Caco-2 (cell line): ENCODE measurements at regions not wholly inside any gene's neighbourhood (a gene's known extent, or its start where the extent isn't known, plus 50 kb on each side); places are given as distances from the start of the nearest gene placed in this dataset.

ENCODE experiments used
- BruUV-seq: library from RNA; stranded (reverse); fragments of 400-500 nt; replicated peaks from 2 replicates; lab custom pipeline; 2021; lab: Mats Ljungman, UMichigan
- CTCF ChIA-PET: fragments of 300-600 bp; sonication (Branson Sonifier 250); formaldehyde crosslinking; loops from one replicate; lab custom pipeline; 2022; ENCODE audit warnings: antibody characterized with exemption; lab: Charles Lee
- POLR2A ChIA-PET: fragments of 300-600 bp; sonication (Branson Sonifier 250); formaldehyde crosslinking; loops from one replicate; lab custom pipeline; 2022; ENCODE audit warnings: antibody characterized with exemption; lab: Charles Lee
- DNase-seq, 2 experiments: peaks; one replicate each; pipeline versions ENCODE4 v3.0.0 to v3.0.0-alpha.2; 2020 to 2022
- H3K27me3 ChIP-seq: replicated peaks from 2 replicates; pipeline ENCODE4 v1.6.0; 2011; ENCODE audit warnings: low read length; ENCODE audit not compliant: control insufficient read depth, insufficient read depth
- H3K36me3 ChIP-seq: 2 replicates; pipeline ENCODE4 v1.5.1; 2011; ENCODE audit warnings: low read length; ENCODE audit not compliant: control insufficient read depth, insufficient read depth
- H3K4me1 ChIP-seq: fragments of 250-450 bp; sonication (Bioruptor Pico); 2 replicates; pipeline ENCODE4 v1.5.1; 2020; ENCODE audit warnings: mild to moderate bottlenecking
- H3K4me3 ChIP-seq: 2 replicates; pipeline ENCODE4 v1.5.1; 2011; ENCODE audit warnings: low read depth, mild to moderate bottlenecking, control low read depth, low read length
- H3K9me3 ChIP-seq: fragments of 250-450 bp; sonication (Bioruptor Pico); 2 replicates; pipeline ENCODE4 v1.5.1; 2020; ENCODE audit warnings: mild to moderate bottlenecking, moderate library complexity
- H3K27ac Mint-ChIP-seq: one replicate; pipeline ENCODE4 v1.8.0; 2022; ENCODE audit warnings: mixed read lengths; ENCODE audit not compliant: unreplicated experiment
- H3K27me3 Mint-ChIP-seq: one replicate; pipeline ENCODE4 v1.8.0; 2022; ENCODE audit warnings: mixed read lengths; ENCODE audit not compliant: insufficient read depth, unreplicated experiment
- H3K36me3 Mint-ChIP-seq: one replicate; pipeline ENCODE4 v1.8.0; 2022; ENCODE audit warnings: mild to moderate bottlenecking, mixed read lengths; ENCODE audit not compliant: insufficient read depth, unreplicated experiment
- H3K4me1 Mint-ChIP-seq: one replicate; pipeline ENCODE4 v1.8.0; 2022; ENCODE audit warnings: low read depth, mixed read lengths; ENCODE audit not compliant: unreplicated experiment
- H3K4me3 Mint-ChIP-seq: one replicate; pipeline ENCODE4 v1.8.0; 2022; ENCODE audit warnings: mild to moderate bottlenecking, moderate library complexity, mixed read lengths; ENCODE audit not compliant: unreplicated experiment
- H3K9me3 Mint-ChIP-seq: one replicate; pipeline ENCODE4 v1.8.0; 2022; ENCODE audit warnings: mixed read lengths; ENCODE audit not compliant: unreplicated experiment
- intact Hi-C: fragments of 100-400 bp; cut with micrococcal nuclease; formaldehyde crosslinking; loops from one replicate; pipeline ENCODE4 v1.10.0; 2022; ENCODE audit not compliant: unreplicated experiment
- TF ChIP-seq, protein P1 (sequence below), 2 experiments: fragments of 200-600 bp in 1 of 2; IDR thresholded peaks; 1 replicate in 1 of 2; 2 replicates in 1 of 2; pipeline versions ENCODE4 v1.5.1 to v1.8.0; 2011 to 2022; ENCODE audit warnings: antibody characterized with exemption in 1 of 2, control low read depth in 1 of 2, inconsistent platforms in 1 of 2, low read depth in 1 of 2, low read length in 1 of 2, mild to moderate bottlenecking in 1 of 2, moderate library complexity in 1 of 2; ENCODE audit not compliant: insufficient read depth in 1 of 2, severe bottlenecking in 1 of 2, unreplicated experiment in 1 of 2

- DNase-seq: no peak
- TF ChIP-seq, protein P1, sequence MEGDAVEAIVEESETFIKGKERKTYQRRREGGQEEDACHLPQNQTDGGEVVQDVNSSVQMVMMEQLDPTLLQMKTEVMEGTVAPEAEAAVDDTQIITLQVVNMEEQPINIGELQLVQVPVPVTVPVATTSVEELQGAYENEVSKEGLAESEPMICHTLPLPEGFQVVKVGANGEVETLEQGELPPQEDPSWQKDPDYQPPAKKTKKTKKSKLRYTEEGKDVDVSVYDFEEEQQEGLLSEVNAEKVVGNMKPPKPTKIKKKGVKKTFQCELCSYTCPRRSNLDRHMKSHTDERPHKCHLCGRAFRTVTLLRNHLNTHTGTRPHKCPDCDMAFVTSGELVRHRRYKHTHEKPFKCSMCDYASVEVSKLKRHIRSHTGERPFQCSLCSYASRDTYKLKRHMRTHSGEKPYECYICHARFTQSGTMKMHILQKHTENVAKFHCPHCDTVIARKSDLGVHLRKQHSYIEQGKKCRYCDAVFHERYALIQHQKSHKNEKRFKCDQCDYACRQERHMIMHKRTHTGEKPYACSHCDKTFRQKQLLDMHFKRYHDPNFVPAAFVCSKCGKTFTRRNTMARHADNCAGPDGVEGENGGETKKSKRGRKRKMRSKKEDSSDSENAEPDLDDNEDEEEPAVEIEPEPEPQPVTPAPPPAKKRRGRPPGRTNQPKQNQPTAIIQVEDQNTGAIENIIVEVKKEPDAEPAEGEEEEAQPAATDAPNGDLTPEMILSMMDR (IDR thresholded peaks at IDR 0.05; ENCODE audit: insufficient read depth in 1 of 2, low read depth in 1 of 2, low read length in 1 of 2, severe bottlenecking in 1 of 2, unreplicated experiment in 1 of 2): no peak
- Mint-ChIP-seq H3K4me1 (no peaks in the 10 kb centered on the region), H3K36me3 (no peaks in the 10 kb centered on the region), H3K27me3 (no peaks in the 10 kb centered on the region), H3K4me3 (no peak overlapping the region), H3K9me3 (no peaks in the 10 kb centered on the region), H3K27ac (no peak overlapping the region)
- ChIA-PET POLR2A (no interaction called here), CTCF (no interaction called here)
- Histone ChIP-seq H3K36me3 (no peaks in the 10 kb centered on the region), H3K4me1 (no peaks in the 10 kb centered on the region), H3K27me3 (no peaks in the 10 kb centered on the region), H3K9me3 (no peaks in the 10 kb centered on the region), H3K4me3 (no peak overlapping the region)
- no TSS peak for BruUV-seq
- intact Hi-C loops: no loop called here
Observed at GRCh38 chr19:29029268-29029958, 183.5 kb downstream of the UQCRFS1 start.

GRCh38 chr19:29022599-29022998, 190.4 kb downstream of the UQCRFS1 start:
- no peak overlapping the region for H3K4me3 Mint-ChIP-seq
- H3K27me3 Mint-ChIP-seq: peaks cover 2% of the 10 kb centered on the region
- no peaks in the 10 kb centered on the region for H3K9me3 Mint-ChIP-seq
- no peaks in the 10 kb centered on the region for H3K27me3 ChIP-seq
- no peaks in the 10 kb centered on the region for H3K36me3 Mint-ChIP-seq
- H3K9me3 ChIP-seq: no peaks in the 10 kb centered on the region
- intact Hi-C loops: no loop called here
- ChIA-PET POLR2A (no interaction called here), CTCF (no interaction called here)
- H3K4me3 ChIP-seq: no peak overlapping the region
- H3K36me3 ChIP-seq: no peaks in the 10 kb centered on the region
- DNase-seq: no peak
- H3K27ac Mint-ChIP-seq: no peak overlapping the region
- TF ChIP-seq, protein P1 (IDR thresholded peaks at IDR 0.05; ENCODE audit: insufficient read depth in 1 of 2, low read depth in 1 of 2, low read length in 1 of 2, severe bottlenecking in 1 of 2, unreplicated experiment in 1 of 2): no peak
- BruUV-seq: no TSS peak
- H3K4me1 Mint-ChIP-seq: no peaks in the 10 kb centered on the region
- H3K4me1 ChIP-seq: no peaks in the 10 kb centered on the region

DNA sequence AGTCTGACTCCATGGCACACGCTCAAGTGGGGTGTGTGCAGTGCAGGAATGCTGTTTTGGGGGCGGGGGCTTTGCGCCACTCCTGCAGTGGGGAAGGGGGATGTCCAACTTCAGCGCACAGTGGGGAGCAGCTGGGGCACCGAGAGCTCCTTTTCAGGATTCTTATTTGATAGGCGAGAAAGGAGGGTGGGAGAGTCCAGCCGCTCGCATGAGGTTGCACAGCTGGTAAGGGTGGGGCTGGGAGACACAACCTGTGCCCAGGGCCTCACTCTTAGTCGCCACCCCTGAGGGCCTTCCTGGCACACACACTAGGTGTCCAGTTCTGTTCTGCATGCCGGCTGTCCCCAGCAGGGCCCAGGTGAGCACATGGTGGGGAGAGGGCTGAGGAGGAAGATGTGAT, 190.8 kb downstream of the UQCRFS1 start:
- no TSS peak for BruUV-seq
- no peak overlapping the region for H3K4me3 Mint-ChIP-seq
- Histone ChIP-seq H3K4me1 (no peaks in the 10 kb centered on the region), H3K4me3 (no peak overlapping the region), H3K9me3 (no peaks in the 10 kb centered on the region), H3K27me3 (no peaks in the 10 kb centered on the region), H3K36me3 (no peaks in the 10 kb centered on the region)
- H3K27ac Mint-ChIP-seq: no peak overlapping the region
- H3K27me3 Mint-ChIP-seq: peaks cover 2% of the 10 kb centered on the region
- DNase-seq: no peak
- CTCF ChIA-PET: no interaction called here
- POLR2A ChIA-PET: no interaction called here
- H3K9me3 Mint-ChIP-seq: no peaks in the 10 kb centered on the region
- TF ChIP-seq, protein P1 (IDR thresholded peaks at IDR 0.05; ENCODE audit: insufficient read depth in 1 of 2, low read depth in 1 of 2, low read length in 1 of 2, severe bottlenecking in 1 of 2, unreplicated experiment in 1 of 2): no peak
- intact Hi-C loops: no loop called here
- no peaks in the 10 kb centered on the region for H3K4me1 Mint-ChIP-seq
- H3K36me3 Mint-ChIP-seq: no peaks in the 10 kb centered on the region
